MCF 10A (cell line): ENCODE measurements at regions not wholly inside any gene's neighbourhood (a gene's known extent, or its start where the extent isn't known, plus 50 kb on each side); places are given as distances from the start of the nearest gene placed in this dataset.
A peak's percentile ranks its signal among the peaks of the same experiment; 100 is the strongest.
"Not testable (repeated sequence)": the region's sequence is repeated elsewhere in the genome, so short reads cannot be mapped to it uniquely, and the experiment has no call there.

Experiments used
- BruUV-seq: library from RNA; stranded (reverse); fragments of 400-500 nt; replicated peaks from 2 replicates; lab custom pipeline; 2021; lab: Mats Ljungman, UMichigan
- CTCF ChIA-PET: fragments of 300-600 bp; sonication (Branson Sonifier 250); formaldehyde crosslinking; extraction: SDS; loops from one replicate; lab custom pipeline; 2021; ENCODE audit warnings: antibody characterized with exemption, inconsistent platforms; lab: Yijun Ruan, JAX
- POLR2A ChIA-PET: fragments of 300-600, 350-650 bp; sonication (Branson Sonifier 250); formaldehyde crosslinking; extraction: SDS; loops from one replicate; lab custom pipeline; 2020; ENCODE audit warnings: antibody characterized with exemption, inconsistent platforms; lab: Yijun Ruan, JAX
- DNase-seq: peaks from one replicate; pipeline ENCODE4 v3.0.0-alpha.2; 2018; ENCODE audit not compliant: unreplicated experiment
- H3K27ac Mint-ChIP-seq: one replicate; pipeline ENCODE4 v1.8.0; 2022; ENCODE audit warnings: mild to moderate bottlenecking, low read depth, mixed read lengths; ENCODE audit not compliant: unreplicated experiment
- H3K27me3 Mint-ChIP-seq: one replicate; pipeline ENCODE4 v1.8.0; 2022; ENCODE audit warnings: mixed read lengths; ENCODE audit not compliant: insufficient read depth, unreplicated experiment
- H3K36me3 Mint-ChIP-seq: one replicate; pipeline ENCODE4 v1.8.0; 2022; ENCODE audit warnings: mild to moderate bottlenecking, moderate library complexity, mixed read lengths; ENCODE audit not compliant: insufficient read depth, unreplicated experiment
- H3K4me1 Mint-ChIP-seq: one replicate; pipeline ENCODE4 v1.8.0; 2022; ENCODE audit warnings: mixed read lengths; ENCODE audit not compliant: insufficient read depth, unreplicated experiment
- H3K4me3 Mint-ChIP-seq: one replicate; pipeline ENCODE4 v1.8.0; 2022; ENCODE audit warnings: mild to moderate bottlenecking, moderate library complexity, mixed read lengths; ENCODE audit not compliant: unreplicated experiment
- H3K9me3 Mint-ChIP-seq: one replicate; pipeline ENCODE4 v1.8.0; 2022; ENCODE audit warnings: mixed read lengths; ENCODE audit not compliant: unreplicated experiment
- CTCF ChIP-seq: fragments of 200-600 bp; IDR thresholded peaks from one replicate; pipeline ENCODE4 v1.8.0; 2022; ENCODE audit warnings: antibody characterized with exemption, mild to moderate bottlenecking; ENCODE audit not compliant: unreplicated experiment
- intact Hi-C: fragments of 100-400 bp; cut with micrococcal nuclease; formaldehyde crosslinking; loops from 2 replicates; pipeline ENCODE4 v1.14.1; 2022

- Mint-ChIP-seq H3K4me3 (no peak overlapping the region), H3K4me1 (no peaks in the 10 kb centered on the region), H3K36me3 (no peaks in the 10 kb centered on the region), H3K27ac (no peak overlapping the region), H3K27me3 (peaks cover 12% of the 10 kb centered on the region), H3K9me3 (peaks cover 2% of the 10 kb centered on the region)
- TF ChIP-seq CTCF, result no peak
- ChIA-PET POLR2A (no interaction called here), CTCF (interaction anchor here (0.5 to 2.2 kb wide), 4 partner anchors 13 to 1269 kb away, joined by 3 to 6 read pairs (median 4); no protein-coding TSS in a partner anchor)
- DNase-seq, result no peak
- BruUV-seq, result no TSS peak
- intact Hi-C loops, result no loop called here
These were observed 248.0 kb downstream of the S1PR1 start for GRCh38 chr1:101484689-101485338.

GRCh38 chr1:101485712-101486111 lies 248.9 kb downstream of the S1PR1 start:
- H3K36me3 Mint-ChIP-seq, result no peaks in the 10 kb centered on the region
- BruUV-seq, result no TSS peak
- no peak for TF ChIP-seq CTCF
- H3K27ac Mint-ChIP-seq, result no peak overlapping the region
- H3K4me3 Mint-ChIP-seq, result no peak overlapping the region
- peaks cover 7% of the 10 kb centered on the region for H3K9me3 Mint-ChIP-seq
- intact Hi-C loops, result no loop called here
- H3K27me3 Mint-ChIP-seq, result peaks cover 12% of the 10 kb centered on the region
- H3K4me1 Mint-ChIP-seq, result no peaks in the 10 kb centered on the region
- ChIA-PET POLR2A (interaction anchor here (0.6 kb wide), 1 partner anchor 74 kb away, joined by 3 read pairs; no protein-coding TSS in a partner anchor), CTCF (interaction anchor here (0.5 to 2.2 kb wide), 5 partner anchors 14 to 1581 kb away, joined by 3 to 6 read pairs (median 3); no protein-coding TSS in a partner anchor)
- no peak for DNase-seq

- H3K36me3 Mint-ChIP-seq, intact Hi-C loops: not testable (repeated sequence)
These were observed 255.3 kb downstream of the S1PR1 start for GRCh38 chr1:101492144-101492543.

GRCh38 chr1:101493920-101494319 lies 257.1 kb downstream of the S1PR1 start:
- H3K27ac Mint-ChIP-seq, H3K4me3 Mint-ChIP-seq, H3K27me3 Mint-ChIP-seq, DNase-seq, BruUV-seq, H3K36me3 Mint-ChIP-seq, POLR2A ChIA-PET, intact Hi-C loops, H3K4me1 Mint-ChIP-seq, H3K9me3 Mint-ChIP-seq: not testable (repeated sequence)
- CTCF ChIA-PET, result interaction anchor here (1.7 kb wide), 1 partner anchor 13 kb away, joined by 16 read pairs; no protein-coding TSS in a partner anchor

More at GRCh38 chr1:101492144-101492543, 255.3 kb downstream of the S1PR1 start:
- H3K4me3 Mint-ChIP-seq, H3K27me3 Mint-ChIP-seq, DNase-seq, BruUV-seq, H3K27ac Mint-ChIP-seq, H3K9me3 Mint-ChIP-seq, POLR2A ChIA-PET, H3K4me1 Mint-ChIP-seq: not testable (repeated sequence)
- CTCF ChIA-PET, result interaction anchor here (1.4 kb wide), 1 partner anchor 14 kb away, joined by 4 read pairs; no protein-coding TSS in a partner anchor

- POLR2A ChIA-PET, result no interaction called here
- Mint-ChIP-seq H3K27me3 (no peaks in the 10 kb centered on the region), H3K9me3 (no peaks in the 10 kb centered on the region), H3K36me3 (no peaks in the 10 kb centered on the region), H3K4me1 (peaks cover 5% of the 10 kb centered on the region), H3K27ac (no peak overlapping the region), H3K4me3 (no peak overlapping the region)
- TF ChIP-seq CTCF, result no peak
- no TSS peak for BruUV-seq
- intact Hi-C loops, result no loop called here
- peak; percentile 23 for DNase-seq
- CTCF ChIA-PET, result interaction anchor here (0.6 to 1.1 kb wide), 2 partner anchors 25 to 70 kb away, joined by 3 read pairs; no protein-coding TSS in a partner anchor
These were observed 259.3 kb downstream of the S1PR1 start for GRCh38 chr1:101496109-101496508.
